Body of pancreas (tissue), 4 donors: ENCODE measurements at regions not wholly inside any gene's neighbourhood (a gene's known extent, or its start where the extent isn't known, plus 50 kb on each side); places are given as distances from the start of the nearest gene placed in this dataset.

Source experiments
- POLR2A ChIP-seq, 3 donors: fragments of 450-650 bp; IDR thresholded peaks; one replicate each; pipeline ENCODE4 v1.6.1; 2016; ENCODE audit warnings: antibody characterized with exemption in 3 of 3, mild to moderate bottlenecking in 2 of 3
- TF ChIP-seq, protein P1 (sequence below), 7 experiments: fragments of 450-650 bp in 4 of 7; fragments of 200-600 bp in 3 of 7; sonication (generic) in 3 of 7; IDR thresholded peaks; one replicate each; pipeline ENCODE4 v1.5.1; 2016 to 2019; ENCODE audit warnings: antibody characterized with exemption in 7 of 7

DNA sequence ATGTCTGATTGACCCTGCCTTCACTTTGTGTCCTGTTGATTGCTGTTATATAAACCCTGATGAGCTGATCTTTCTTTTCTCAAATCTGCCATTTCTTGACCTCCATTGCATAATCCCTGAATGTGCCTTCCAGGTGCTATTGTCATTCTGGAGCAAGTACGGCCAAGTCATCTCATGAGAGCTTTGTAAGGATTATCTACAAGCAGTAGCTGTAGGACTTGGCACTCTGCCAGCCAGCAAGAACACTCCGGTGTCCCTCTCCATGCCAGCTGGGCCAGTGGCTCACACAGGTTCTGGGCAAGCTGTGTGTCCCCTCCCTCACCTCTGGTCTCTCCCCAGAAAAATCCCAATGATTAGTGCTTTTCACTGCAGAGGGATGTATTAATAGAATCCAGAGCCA lies 348.1 kb downstream of the FOXO1 start:
- TF ChIP-seq, protein P1, sequence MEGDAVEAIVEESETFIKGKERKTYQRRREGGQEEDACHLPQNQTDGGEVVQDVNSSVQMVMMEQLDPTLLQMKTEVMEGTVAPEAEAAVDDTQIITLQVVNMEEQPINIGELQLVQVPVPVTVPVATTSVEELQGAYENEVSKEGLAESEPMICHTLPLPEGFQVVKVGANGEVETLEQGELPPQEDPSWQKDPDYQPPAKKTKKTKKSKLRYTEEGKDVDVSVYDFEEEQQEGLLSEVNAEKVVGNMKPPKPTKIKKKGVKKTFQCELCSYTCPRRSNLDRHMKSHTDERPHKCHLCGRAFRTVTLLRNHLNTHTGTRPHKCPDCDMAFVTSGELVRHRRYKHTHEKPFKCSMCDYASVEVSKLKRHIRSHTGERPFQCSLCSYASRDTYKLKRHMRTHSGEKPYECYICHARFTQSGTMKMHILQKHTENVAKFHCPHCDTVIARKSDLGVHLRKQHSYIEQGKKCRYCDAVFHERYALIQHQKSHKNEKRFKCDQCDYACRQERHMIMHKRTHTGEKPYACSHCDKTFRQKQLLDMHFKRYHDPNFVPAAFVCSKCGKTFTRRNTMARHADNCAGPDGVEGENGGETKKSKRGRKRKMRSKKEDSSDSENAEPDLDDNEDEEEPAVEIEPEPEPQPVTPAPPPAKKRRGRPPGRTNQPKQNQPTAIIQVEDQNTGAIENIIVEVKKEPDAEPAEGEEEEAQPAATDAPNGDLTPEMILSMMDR (IDR thresholded peaks at IDR 0.05) = no peak
- TF ChIP-seq POLR2A (IDR thresholded peaks at IDR 0.05) = no peak
